Uterus (tissue), 3 donors: ENCODE measurements at regions not wholly inside any gene's neighbourhood (a gene's known extent, or its start where the extent isn't known, plus 50 kb on each side); places are given as distances from the start of the nearest gene placed in this dataset.
"Not testable (repeated sequence)": the region's sequence is repeated elsewhere in the genome, so short reads cannot be mapped to it uniquely, and the experiment has no call there.

Experiments
- DNase-seq, 2 donors: peaks; one replicate each; pipeline ENCODE4 v3.0.0-alpha.2; 2019 to 2020
- H3K27ac ChIP-seq, 2 donors: fragments of 200-600 bp; sonication (generic); 1 replicate in 1 of 2; 2 replicates in 1 of 2; pipeline ENCODE4 v1.5.1; 2016 to 2018
- H3K27me3 ChIP-seq, 2 donors: fragments of 200-600 bp; sonication (generic); one replicate each; pipeline ENCODE4 v1.5.1; 2018 to 2019; ENCODE audit warnings: control low read depth in 1 of 2
- H3K36me3 ChIP-seq, 2 donors: fragments of 200-600 bp; sonication (generic); one replicate each; pipeline ENCODE4 v1.5.1; 2019; ENCODE audit warnings: control low read depth in 1 of 2
- H3K4me1 ChIP-seq, 2 donors: fragments of 200-600 bp; sonication (generic); one replicate each; pipeline ENCODE4 v1.5.1; 2018 to 2019; ENCODE audit warnings: control low read depth in 1 of 2
- H3K4me3 ChIP-seq, 2 donors: fragments of 200-600 bp; sonication (generic); 1 replicate in 1 of 2; 2 replicates in 1 of 2; pipeline ENCODE4 v1.5.1; 2018 to 2019; ENCODE audit warnings: mild to moderate bottlenecking in 1 of 2
- H3K9me3 ChIP-seq, 2 donors: fragments of 200-600 bp; sonication (generic); one replicate each; pipeline ENCODE4 v1.5.1; 2019; ENCODE audit warnings: control low read depth in 1 of 2
- CTCF ChIP-seq, 4 experiments: fragments of 200-600 bp in 2 of 4; fragments of 450-650 bp in 2 of 4; sonication (generic) in 2 of 4; IDR thresholded peaks; one replicate each; pipeline ENCODE4 v1.5.1; 2016 to 2019; ENCODE audit warnings: antibody characterized with exemption in 4 of 4, mild to moderate bottlenecking in 2 of 4, moderate library complexity in 1 of 4
- POLR2A ChIP-seq, 2 donors: fragments of 450-650 bp; IDR thresholded peaks; one replicate each; pipeline ENCODE4 v1.6.1; 2016; ENCODE audit warnings: antibody characterized with exemption in 2 of 2, mild to moderate bottlenecking in 1 of 2, moderate library complexity in 1 of 2
- intact Hi-C: fragments of 100-400 bp; cut with DNase I; formaldehyde crosslinking; loops from one replicate; pipeline ENCODE4 v1.15.1; 2023; ENCODE audit warnings: low total_unique reads
- donor health status: DM: yes; HTN: yes; CAD: no.

GRCh38 chr3:75235631-75236030, 428.5 kb upstream of the FRG2C start:
- Histone ChIP-seq H3K27ac (no peak overlapping the region), H3K4me3 (no peak overlapping the region), H3K9me3 (no peaks in the 10 kb centered on the region), H3K4me1 (no peaks in the 10 kb centered on the region), H3K27me3 (no peaks in the 10 kb centered on the region), H3K36me3 (no peaks in the 10 kb centered on the region)
- no peak for DNase-seq
- no peak for TF ChIP-seq CTCF (IDR thresholded peaks at IDR 0.05)
- no peak for TF ChIP-seq POLR2A (IDR thresholded peaks at IDR 0.05)
- intact Hi-C loops = no loop called here

- Histone ChIP-seq H3K27me3 (no peaks in the 10 kb centered on the region), H3K9me3 (no peaks in the 10 kb centered on the region), H3K4me1 (no peaks in the 10 kb centered on the region), H3K27ac (no peak overlapping the region), H3K36me3 (no peaks in the 10 kb centered on the region), H3K4me3 (no peak overlapping the region)
- intact Hi-C loops = no loop called here
- no peak for DNase-seq
- TF ChIP-seq POLR2A (IDR thresholded peaks at IDR 0.05) (no peak), CTCF (IDR thresholded peaks at IDR 0.05) (no peak)
These were observed 427.1 kb upstream of the FRG2C start for GRCh38 chr3:75237053-75237452.

DNA sequence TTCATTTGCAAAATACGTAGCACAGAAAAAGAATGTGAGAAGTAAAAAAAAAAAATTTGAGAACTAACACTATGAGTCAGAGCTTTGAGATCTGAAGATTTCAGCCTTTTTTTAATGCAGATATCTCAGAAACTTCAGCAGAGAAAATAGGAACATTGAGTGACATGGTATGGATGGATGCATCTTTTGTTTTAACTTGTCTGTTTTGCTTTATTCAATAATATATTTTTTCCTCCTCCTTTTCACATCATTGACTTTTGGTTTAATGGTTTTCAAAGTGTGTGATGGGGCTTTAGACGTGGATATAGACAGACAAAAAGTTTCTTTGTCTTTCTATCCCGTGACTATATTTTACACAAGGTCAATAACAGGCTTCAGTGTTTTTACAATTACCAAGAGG, 426.7 kb upstream of the FRG2C start:
- H3K36me3 ChIP-seq = no peaks in the 10 kb centered on the region
- TF ChIP-seq CTCF (IDR thresholded peaks at IDR 0.05) = no peak
- TF ChIP-seq POLR2A (IDR thresholded peaks at IDR 0.05) = no peak
- no peaks in the 10 kb centered on the region for H3K27me3 ChIP-seq
- no peaks in the 10 kb centered on the region for H3K9me3 ChIP-seq
- no peaks in the 10 kb centered on the region for H3K4me1 ChIP-seq
- no peak overlapping the region for H3K4me3 ChIP-seq
- intact Hi-C loops = no loop called here
- no peak overlapping the region for H3K27ac ChIP-seq
- no peak for DNase-seq

- H3K36me3 ChIP-seq, H3K4me3 ChIP-seq, H3K27me3 ChIP-seq, H3K27ac ChIP-seq, intact Hi-C loops, H3K4me1 ChIP-seq, DNase-seq, H3K9me3 ChIP-seq: not testable (repeated sequence)
These were observed 422.7 kb upstream of the FRG2C start for GRCh38 chr3:75241226-75241962.

DNA sequence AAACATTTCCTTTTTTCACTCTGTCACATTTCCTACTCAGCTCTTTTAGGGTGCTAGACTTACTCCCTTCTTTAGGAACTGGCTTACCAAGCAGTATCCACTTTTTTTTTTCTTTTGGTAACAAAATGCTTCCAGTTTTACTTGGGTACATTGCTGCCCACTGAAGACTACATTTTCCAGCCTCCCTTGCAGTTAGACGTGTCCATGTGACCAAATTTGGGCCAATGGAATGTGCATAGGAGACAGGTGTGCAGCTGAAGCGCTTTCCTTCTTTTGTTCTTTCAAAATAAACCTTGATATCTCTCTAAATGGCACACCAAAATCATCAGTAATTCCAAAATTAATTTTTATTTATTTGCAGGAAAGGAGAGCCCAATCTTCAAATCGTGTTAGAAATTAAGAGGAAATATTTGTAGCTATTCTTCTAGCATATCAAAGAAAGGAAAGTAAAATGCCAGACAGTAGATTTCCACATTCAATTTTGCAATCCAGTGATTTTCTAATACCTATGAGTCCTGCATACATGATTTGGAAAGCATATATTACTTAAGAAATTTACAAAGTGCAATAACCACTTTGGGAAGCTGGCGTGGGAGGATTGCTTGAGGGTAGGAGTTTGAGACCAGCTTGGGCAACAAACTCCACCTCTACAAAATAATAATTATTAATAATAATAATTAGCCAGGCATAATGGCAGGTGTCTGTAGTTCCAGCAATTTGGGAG, 422.0 kb upstream of the FRG2C start:
- TF ChIP-seq POLR2A (IDR thresholded peaks at IDR 0.05) (no peak), CTCF (IDR thresholded peaks at IDR 0.05) (no peak)
- no peaks in the 10 kb centered on the region for H3K27me3 ChIP-seq
- H3K36me3 ChIP-seq = no peaks in the 10 kb centered on the region
- H3K4me1 ChIP-seq = no peaks in the 10 kb centered on the region
- intact Hi-C loops = no loop called here
- no peak for DNase-seq
- H3K9me3 ChIP-seq = no peaks in the 10 kb centered on the region
- H3K4me3 ChIP-seq = no peak overlapping the region
- no peak overlapping the region for H3K27ac ChIP-seq
